Lung (tissue), 11 donors: ENCODE measurements at regions not wholly inside any gene's neighbourhood (a gene's known extent, or its start where the extent isn't known, plus 50 kb on each side); places are given as distances from the start of the nearest gene placed in this dataset.

ENCODE experiments used
- ATAC-seq: fragments of 200-7000 bp; cut with Tn5 transposase; one replicate; pipeline ENCODE4 v1.9.1; 2020; ENCODE audit warnings: moderate number of reproducible peaks; ENCODE audit not compliant: insufficient read depth, low FRiP score
- DNase-seq, 3 donors: peaks; one replicate each; pipeline ENCODE4 v3.0.0-alpha.2; 2013 to 2017
- H3K27ac ChIP-seq, 2 donors: one replicate each; pipeline ENCODE4 v1.5.1; 2013; ENCODE audit warnings: mild to moderate bottlenecking in 2 of 2, moderate library complexity in 2 of 2, control low read depth in 1 of 2, inconsistent platforms in 1 of 2, low read depth in 1 of 2, low read length in 1 of 2
- H3K27me3 ChIP-seq, 3 donors: one replicate each; pipeline ENCODE4 v1.5.1; 2013; ENCODE audit warnings: low read length in 2 of 3; ENCODE audit not compliant: control insufficient read depth in 3 of 3, insufficient read depth in 3 of 3
- H3K36me3 ChIP-seq, 4 donors: one replicate each; pipeline ENCODE4 v1.5.1; 2013; ENCODE audit warnings: low read length in 4 of 4, mild to moderate bottlenecking in 1 of 4, moderate library complexity in 1 of 4; ENCODE audit not compliant: control insufficient read depth in 4 of 4, insufficient read depth in 4 of 4
- H3K4me1 ChIP-seq, 5 donors: one replicate each; pipeline ENCODE4 v1.5.1; 2013; ENCODE audit warnings: low read length in 5 of 5, mild to moderate bottlenecking in 2 of 5, moderate library complexity in 1 of 5; ENCODE audit not compliant: control insufficient read depth in 5 of 5, insufficient read depth in 5 of 5
- H3K4me3 ChIP-seq: one replicate; pipeline ENCODE4 v1.5.1; 2013; ENCODE audit warnings: mild to moderate bottlenecking, control low read depth, moderate library complexity
- H3K9ac ChIP-seq, 2 donors: one replicate each; pipeline ENCODE4 v1.5.1; 2013; ENCODE audit warnings: low read length in 2 of 2, control low read depth in 1 of 2; ENCODE audit not compliant: insufficient read depth in 1 of 2
- H3K9me3 ChIP-seq, 4 donors: one replicate each; pipeline ENCODE4 v1.5.1; 2013; ENCODE audit warnings: low read length in 3 of 4, mild to moderate bottlenecking in 1 of 4, moderate library complexity in 1 of 4; ENCODE audit not compliant: control insufficient read depth in 4 of 4, insufficient read depth in 3 of 4
- CTCF ChIP-seq: IDR thresholded peaks from 2 replicates; pipeline ENCODE4 v1.5.1; 2012; ENCODE audit warnings: mild to moderate bottlenecking; ENCODE audit errors: control extremely low read depth, extremely low read depth
- WGBS, 2 donors: extraction: QIAGEN DNeasy Blood & Tissue Kit; methylation state at CpG; one replicate each; pipeline ENCODE4 v1.1.7; 2013; 5-methylcytosine and 5-hydroxymethylcytosine counted together
- donor health status: control.
- donor health status: control.
- donor health status: Bipolar disorder and iron deficiency.
- donor health status: healthy.
- donor health status: DM: yes; HTN: yes; CAD: no.

- ATAC-seq (no peak), DNase-seq (no peak)
- H3K4me3 ChIP-seq: no peak overlapping the region
- H3K9me3 ChIP-seq: no peaks in the 10 kb centered on the region
- no peak for TF ChIP-seq CTCF
- no peaks in the 10 kb centered on the region for H3K4me1 ChIP-seq
- H3K27ac ChIP-seq: no peak overlapping the region
- no peaks in the 10 kb centered on the region for H3K27me3 ChIP-seq
- H3K36me3 ChIP-seq: no peaks in the 10 kb centered on the region
- 89 to 92% methylated on average over 2 of the region's 2 CpGs for WGBS, 2 donors
- no peak overlapping the region for H3K9ac ChIP-seq
These were observed 1555.4 kb upstream of the MIR17HG start for GRCh38 chr13:89791971-89792630.

- 86 to 88% methylated on average over 4 of the region's 4 CpGs for WGBS, 2 donors
- Histone ChIP-seq H3K9ac (no peak overlapping the region), H3K9me3 (peaks cover 0 to 2% (median 0%) of the 10 kb centered on the region in 4 donors), H3K27ac (no peak overlapping the region), H3K4me1 (no peaks in the 10 kb centered on the region), H3K27me3 (no peaks in the 10 kb centered on the region), H3K36me3 (no peaks in the 10 kb centered on the region), H3K4me3 (no peak overlapping the region)
- DNase-seq (no peak), ATAC-seq (no peak)
- TF ChIP-seq CTCF: no peak
These were observed 1551.3 kb upstream of the MIR17HG start for GRCh38 chr13:89796196-89796595.

- Histone ChIP-seq H3K9ac (no peak overlapping the region), H3K4me1 (no peaks in the 10 kb centered on the region), H3K36me3 (no peaks in the 10 kb centered on the region), H3K4me3 (no peak overlapping the region), H3K27me3 (no peaks in the 10 kb centered on the region), H3K27ac (no peak overlapping the region), H3K9me3 (peaks cover 0 to 2% (median 0%) of the 10 kb centered on the region in 4 donors)
- ATAC-seq: no peak
- no peak for DNase-seq
- TF ChIP-seq CTCF: no peak
These were observed 1543.6 kb upstream of the MIR17HG start for GRCh38 chr13:89803839-89804238.

- Histone ChIP-seq H3K9me3 (no peaks in the 10 kb centered on the region), H3K27ac (no peak overlapping the region), H3K9ac (no peak overlapping the region), H3K36me3 (no peaks in the 10 kb centered on the region), H3K27me3 (no peaks in the 10 kb centered on the region), H3K4me3 (no peak overlapping the region), H3K4me1 (no peaks in the 10 kb centered on the region)
- no peak for ATAC-seq
- WGBS, 2 donors: 91 to 96% methylated on average over 4 of the region's 4 CpGs
- no peak for TF ChIP-seq CTCF
- DNase-seq: no peak
These were observed 1540.9 kb upstream of the MIR17HG start for GRCh38 chr13:89806594-89806993.
